Erythroblast (primary cell): ENCODE measurements at regions not wholly inside any gene's neighbourhood (a gene's known extent, or its start where the extent isn't known, plus 50 kb on each side); places are given as distances from the start of the nearest gene placed in this dataset.

Experiments
- GATA1 ChIP-seq: IDR thresholded peaks from 2 replicates; pipeline ENCODE4 v1.6.1; 2011; ENCODE audit warnings: low read depth, mild to moderate bottlenecking, control low read depth, low read length, moderate library complexity
- POLR2A ChIP-seq: IDR thresholded peaks from 2 replicates; pipeline ENCODE4 v1.6.1; 2011; ENCODE audit warnings: mild to moderate bottlenecking, low read length

DNA sequence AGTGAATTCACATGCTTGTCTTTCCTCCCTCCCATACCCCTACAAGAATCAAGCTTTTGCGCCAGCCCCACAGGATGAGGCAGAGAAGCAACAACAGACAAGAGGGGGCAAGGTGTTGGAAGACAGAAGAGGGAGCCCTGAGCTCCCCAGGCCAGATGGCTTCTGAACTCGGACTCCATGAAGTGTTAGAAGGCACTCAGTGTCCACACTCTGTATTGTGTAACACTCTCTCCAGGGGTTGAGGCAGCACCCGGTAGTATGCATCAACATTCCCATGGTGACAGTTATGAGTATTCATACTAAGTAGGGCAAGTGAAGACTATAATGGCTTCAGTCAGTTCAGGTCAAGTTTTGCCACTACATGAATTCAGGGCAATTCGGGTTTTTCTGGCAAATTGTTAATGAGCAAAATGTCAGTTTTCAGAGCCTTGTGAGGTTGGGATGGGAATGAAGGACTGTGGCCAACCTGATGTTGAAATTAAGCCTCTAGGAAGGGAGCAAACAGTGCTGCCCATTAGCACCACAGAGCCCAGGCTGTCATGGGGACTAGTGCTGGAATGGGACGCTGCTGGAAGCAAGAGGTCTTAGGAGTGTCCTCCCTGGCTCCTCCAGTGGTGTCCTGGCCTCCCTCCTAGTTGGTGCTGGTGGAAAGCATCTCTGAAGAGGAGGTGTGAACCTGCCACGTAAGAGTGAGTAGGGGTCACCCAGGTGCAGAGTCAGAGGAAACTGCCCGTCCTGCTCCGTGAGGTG is 79.4 kb downstream of the KLF15 start:
- TF ChIP-seq POLR2A (no peak), GATA1 (no peak)
